Germinal center (tissue), 1 donor: ENCODE measurements at regions not wholly inside any gene's neighbourhood (a gene's known extent, or its start where the extent isn't known, plus 50 kb on each side); places are given as distances from the start of the nearest gene placed in this dataset.

Experiments
- DNase-seq: peaks from one replicate; pipeline ENCODE4 v3.0.0; 2012; ENCODE audit warnings: mixed read lengths, low spot score

DNA sequence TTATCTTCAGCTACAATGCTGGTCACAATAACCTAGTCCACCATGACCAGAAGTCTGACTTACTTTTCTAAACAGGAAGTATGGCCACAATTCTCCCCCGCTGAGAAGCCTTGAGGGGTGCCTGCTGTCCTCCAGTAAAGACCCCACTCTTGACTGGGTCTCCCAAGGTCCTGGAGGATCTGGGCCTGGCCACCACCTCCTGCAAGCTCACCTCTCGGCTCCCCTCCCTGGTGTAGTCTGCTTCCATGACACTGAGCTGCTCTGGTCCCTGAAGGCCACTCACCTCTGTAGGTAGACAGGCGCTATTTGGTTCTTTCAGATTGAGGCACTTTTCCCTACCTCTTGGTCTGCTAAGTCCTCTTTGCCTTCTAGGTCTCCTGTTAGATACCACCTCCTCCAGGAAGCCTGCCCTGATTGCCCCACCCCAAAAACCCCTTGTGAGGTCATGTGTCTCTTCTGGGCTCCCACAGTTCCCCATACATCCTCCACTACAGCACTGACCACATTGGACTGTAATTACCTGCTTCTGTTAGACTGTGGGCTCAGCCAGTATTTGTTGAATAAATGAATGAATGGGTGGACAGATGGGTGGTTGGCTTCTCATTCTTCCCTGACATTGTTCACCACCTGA is 62.6 kb upstream of the IER5L start:
- DNase-seq = no peak

DNA sequence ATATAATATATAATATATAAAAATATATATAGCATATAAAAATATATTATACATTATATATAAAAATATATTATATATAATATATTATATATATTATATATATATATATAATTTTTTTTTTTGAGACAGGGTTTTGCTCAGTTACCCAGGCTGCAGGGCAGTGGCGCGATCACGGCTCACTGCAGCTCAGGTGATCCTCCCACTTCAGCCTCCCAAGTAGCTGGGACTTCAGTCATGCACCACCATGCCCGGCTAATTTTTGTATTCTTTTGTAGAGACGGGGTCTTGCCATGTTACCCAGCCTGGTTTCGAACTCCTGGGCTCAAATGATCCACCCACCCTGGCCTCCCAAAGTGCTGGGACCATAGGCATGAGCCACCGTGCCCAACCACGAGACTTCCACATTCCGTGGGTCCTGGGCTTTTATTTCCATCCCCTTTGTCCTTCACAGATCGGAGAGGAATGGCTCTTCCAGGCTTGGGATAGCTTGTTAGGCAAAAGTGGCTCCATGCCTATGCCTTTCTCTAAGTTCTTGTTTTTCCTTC is 62.0 kb upstream of the IER5L start:
- no peak for DNase-seq

DNA sequence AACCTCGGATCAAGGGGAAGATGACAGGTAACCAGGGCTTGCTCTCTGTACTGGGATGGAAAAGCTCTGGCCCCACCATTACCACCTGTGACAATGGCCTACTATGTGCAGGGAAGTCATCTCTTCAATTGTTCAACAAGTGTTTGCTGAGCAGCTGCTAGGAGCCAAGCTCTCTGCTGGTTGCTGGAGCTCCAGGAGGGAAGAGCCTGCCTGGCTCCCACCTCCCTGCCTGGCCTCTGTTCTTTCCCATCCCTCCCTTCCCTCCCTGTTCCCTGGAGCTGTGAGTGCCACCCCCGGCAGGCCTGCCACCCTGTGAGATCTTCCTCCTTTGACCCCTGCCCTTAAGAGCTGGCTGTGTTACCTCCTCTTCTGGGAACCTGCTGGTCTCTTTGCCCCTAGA is 59.7 kb upstream of the IER5L start:
- DNase-seq = no peak

DNA sequence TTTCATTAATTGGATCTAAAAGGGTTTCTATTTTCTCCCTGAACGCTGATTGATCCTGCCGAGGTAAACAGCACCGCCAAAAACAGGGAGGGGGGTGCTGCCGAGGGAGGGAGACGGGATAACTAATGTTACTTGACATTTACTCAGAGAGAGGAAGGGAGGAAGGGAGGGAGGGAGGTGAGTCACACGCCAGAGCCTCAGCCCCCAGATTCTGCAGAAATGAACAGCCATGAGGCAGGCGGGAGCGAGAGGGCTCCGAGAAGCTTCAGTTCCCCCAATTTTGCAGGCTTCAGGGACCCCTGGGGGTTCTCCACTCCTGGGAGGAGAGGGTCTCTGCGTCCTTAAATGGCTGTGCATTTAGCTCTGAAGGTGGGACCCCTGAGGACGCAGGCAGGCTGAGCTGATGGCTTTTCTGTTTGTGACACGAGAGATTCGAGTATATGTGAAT is 59.1 kb upstream of the IER5L start:
- DNase-seq = no peak

DNA sequence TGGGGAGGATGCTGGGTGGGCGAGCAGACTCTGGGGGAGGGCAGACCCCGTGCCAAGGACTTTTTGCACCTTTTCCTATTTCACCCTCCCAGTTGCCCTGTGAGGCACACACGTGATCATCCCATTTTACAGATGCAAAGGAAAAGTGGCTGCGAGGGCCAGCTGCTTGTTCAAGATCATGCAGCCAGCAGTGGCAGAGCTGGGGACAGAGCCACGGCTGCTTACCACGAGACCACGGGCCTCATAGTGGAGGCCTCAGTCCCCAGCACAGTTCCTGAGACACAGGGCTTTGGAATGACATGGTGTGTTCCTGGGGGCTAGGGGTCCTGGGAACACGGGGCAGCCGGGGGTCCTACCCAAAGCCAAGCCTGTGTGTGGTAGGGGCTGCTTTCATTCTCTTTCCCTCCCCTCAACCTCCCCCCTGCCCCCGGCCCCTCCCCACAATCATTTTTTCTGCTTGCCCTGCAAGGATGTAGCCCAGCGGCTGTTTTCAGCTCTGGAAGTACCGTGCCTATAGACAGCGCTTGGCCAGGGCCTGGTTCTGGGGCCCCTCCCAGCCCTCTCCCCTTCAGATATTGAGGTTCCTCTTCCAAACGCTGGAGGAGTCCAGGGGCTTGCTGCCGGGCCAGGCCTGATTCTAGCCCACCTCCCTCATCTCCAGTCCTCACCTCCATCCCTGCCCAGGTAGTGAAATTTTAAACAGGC is 58.5 kb upstream of the IER5L start:
- DNase-seq = no peak

DNA sequence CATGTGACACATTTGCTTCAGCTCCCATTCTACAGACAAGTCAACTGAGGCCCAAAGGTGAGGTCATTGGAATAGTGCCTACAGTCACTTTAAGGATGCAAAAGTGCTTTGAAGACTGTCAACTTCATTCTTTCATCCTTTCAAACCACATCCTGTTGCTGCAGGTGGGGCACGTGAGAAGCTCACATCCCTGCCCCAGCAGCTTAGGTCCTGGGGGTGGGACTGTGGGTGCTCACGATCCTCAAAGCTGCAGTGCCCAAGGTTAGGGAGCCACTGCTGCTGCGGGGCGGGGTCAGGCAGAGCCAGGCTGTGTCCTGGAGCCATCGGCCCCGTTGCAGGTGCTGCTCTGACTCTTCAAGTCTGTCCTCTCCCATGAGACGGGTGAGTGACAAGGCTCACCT is 57.9 kb upstream of the IER5L start:
- DNase-seq = no peak

DNA sequence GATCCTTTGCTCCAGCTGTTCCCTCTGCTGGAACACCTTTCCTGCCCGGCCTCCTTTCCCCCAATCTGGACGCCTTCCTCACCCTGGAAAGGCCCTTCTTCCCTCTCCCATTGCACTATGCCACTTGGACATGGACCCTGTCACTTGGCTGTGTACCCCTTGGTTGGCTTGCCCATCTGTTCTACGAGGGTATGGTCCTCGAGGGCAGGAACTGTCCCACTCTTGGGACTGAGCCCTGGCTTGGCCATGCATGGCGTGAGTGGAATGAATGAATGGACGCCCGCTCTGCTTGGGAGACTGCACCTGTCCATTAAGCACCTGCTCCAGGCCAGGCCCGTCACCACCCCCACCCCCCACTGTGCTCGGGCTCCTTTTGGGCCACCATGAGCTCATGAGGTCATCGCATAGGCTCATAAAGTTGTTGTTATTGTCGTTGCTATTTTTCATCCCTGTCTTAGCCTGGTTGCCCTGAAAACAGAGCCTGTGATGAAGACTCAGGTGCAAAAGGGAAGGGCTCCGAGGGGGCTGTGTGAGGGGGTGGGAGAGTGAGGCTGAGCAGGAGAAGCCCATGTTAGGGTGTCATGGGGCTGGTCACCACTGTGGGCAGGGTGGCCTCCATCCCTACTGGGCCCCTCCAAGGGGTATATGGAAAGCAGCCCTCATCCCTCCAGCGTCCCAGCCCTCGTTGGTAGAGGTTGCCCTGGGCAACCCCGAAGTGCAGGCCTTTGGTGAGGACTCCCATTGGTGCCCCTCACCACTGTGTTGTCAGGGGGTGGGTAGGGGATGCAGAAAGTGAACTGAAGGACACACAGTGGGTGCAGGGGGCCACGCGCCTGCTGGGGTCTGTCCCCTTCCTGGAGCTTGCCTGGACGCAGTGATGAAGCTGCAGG is 57.2 kb upstream of the IER5L start:
- DNase-seq = no peak

DNA sequence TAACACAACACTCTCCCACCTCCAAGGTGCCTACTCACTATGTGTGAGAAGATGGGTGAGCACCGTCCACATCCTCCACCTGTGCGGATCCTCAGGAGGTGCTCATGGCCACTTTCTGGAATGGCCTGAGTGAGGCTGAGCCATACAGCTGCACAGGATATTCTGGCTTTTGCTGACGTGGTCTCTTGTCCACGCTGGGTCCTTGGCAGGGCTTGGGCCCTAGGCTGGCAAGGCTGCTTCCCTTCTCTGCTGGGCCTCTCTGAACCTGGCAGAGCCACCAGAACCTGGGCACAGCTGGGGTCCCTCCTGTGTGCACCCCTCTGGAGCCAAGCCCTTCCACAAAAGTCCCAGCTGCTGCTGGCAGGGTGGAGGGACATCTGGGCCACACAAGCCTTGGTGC is 56.4 kb upstream of the IER5L start:
- no peak for DNase-seq

DNA sequence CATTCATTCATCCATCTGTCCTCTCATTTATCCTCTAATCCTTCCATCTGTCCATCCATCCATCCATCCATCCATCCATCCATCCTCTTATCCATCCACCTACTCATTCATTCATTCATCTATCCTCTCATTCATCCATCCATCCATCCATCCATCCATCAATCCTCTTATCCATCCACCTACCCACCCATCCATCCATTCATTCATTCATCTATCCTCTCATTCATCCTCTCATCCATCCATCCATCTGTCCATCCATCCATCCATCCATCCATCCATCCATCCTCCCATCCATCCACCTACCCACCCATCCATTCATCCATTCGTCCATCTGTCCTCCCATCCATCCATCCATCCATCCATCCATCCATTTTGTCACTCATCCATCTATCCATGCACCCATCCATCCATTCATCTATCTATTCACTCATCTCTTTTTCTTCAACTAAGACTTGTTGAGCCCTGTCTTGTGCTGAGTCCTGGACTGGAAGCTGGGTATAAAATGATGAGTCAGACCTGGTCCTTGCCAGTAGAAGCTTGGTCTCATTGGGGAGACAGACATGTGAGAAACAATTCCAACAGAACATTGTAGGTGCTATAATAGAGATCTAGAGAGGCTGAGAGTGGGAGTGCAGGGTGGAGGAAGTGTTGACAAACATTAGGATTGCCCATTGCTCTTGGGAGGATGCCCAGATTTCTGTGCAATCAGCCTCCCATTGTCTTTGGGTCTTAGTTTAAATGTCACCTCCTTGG is 55.0 kb upstream of the IER5L start:
- DNase-seq = no peak

DNA sequence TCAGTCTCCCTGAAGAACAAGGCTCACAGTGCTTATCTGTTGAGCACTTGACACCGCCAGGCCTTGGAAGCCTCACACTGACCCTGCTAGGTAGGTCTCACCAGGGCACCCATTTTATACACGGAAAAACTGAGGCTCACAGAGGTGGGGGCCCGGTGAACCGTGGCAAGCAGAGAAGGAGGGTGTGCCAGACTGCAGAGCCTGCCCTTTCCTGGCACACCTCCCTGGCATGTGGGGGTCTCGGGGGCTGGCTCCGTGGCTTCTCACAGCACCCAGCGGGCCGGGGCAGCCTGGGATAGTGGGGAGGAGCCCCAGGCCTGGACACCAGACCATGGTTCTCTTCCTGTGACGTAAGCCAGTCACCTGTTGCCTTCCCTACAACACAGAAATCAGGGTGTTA is 53.7 kb upstream of the IER5L start:
- DNase-seq = no peak

DNA sequence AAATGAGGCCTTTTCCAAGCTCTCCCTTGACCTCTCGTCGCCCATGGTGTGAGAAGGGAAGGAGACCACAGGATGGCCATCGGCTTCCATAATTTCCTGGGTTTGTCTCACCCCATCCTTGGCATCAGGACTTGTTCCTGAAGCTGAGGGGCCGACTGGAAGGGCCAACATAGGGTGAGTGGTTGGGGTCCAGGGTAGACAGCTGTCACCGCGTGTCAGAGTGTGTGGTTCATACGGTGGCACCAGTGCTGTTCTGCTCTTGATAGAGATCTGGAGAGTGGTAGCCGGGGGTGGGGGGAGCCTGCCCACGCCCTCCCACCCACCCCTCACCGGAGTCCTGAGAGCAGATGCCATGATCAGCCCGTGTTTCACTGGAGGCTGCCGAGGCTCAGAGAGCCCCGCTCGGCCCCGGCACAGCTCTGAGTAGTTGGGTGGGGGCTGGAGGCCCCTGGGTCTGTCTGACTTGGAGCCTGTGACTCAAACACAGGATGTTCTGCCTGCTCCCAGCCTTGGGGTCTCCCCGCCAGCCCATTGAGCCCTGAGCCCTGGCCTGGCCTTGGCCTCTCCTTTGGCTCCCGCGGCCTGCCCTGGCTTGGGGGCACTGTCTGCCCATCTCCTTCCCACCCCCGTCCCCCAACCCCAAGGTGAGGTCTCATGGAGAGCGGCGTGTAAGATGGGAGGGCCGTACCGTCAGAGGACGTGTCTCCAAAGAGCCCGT is 53.1 kb upstream of the IER5L start:
- no peak for DNase-seq

DNA sequence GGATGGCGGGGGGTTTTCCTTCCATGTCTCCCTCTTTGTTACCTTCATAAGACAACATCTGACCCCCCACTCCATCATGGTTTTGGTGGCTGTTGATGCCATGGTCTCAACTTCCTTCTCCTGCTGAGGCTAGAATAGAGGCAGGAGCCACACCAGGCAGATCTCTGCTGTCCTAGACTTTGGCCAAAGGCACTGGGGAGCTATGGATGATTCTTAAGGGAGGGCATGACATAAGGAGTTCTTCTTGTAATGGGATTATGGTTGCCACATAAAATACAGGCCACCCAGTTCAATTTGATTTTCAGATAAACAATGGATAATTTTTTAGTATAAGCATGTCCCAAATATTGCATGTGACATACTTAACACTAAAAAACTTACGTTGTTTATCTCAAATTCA is 52.2 kb upstream of the IER5L start:
- DNase-seq = no peak
